Neural progenitor cell (in vitro differentiated cells): ENCODE measurements at regions not wholly inside any gene's neighbourhood (a gene's known extent, or its start where the extent isn't known, plus 50 kb on each side); places are given as distances from the start of the nearest gene placed in this dataset.

Source experiments
- DNase-seq: peaks from one replicate; pipeline ENCODE4 v3.0.0-alpha.2; 2016; ENCODE audit warnings: low spot score
- H2AFZ ChIP-seq: fragments of 200-600 bp; sonication (generic); replicated peaks from 2 replicates; pipeline ENCODE4 v1.6.1; 2016; ENCODE audit warnings: antibody characterized with exemption
- H3F3A ChIP-seq: fragments of 200-600 bp; sonication (generic); 2 replicates; pipeline ENCODE4 v1.6.1; 2016; ENCODE audit warnings: antibody characterized with exemption, low read depth
- H3K27ac ChIP-seq: fragments of 200-600 bp; sonication (generic); 2 replicates; pipeline ENCODE4 v1.5.1; 2016; ENCODE audit warnings: mild to moderate bottlenecking
- H3K27me3 ChIP-seq: fragments of 200-600 bp; sonication (generic); 2 replicates; pipeline ENCODE4 v1.6.1; 2016; ENCODE audit warnings: mild to moderate bottlenecking, moderate library complexity
- H3K36me3 ChIP-seq: fragments of 200-600 bp; sonication (generic); 2 replicates; pipeline ENCODE4 v1.5.1; 2016
- H3K4me1 ChIP-seq: fragments of 200-600 bp; sonication (generic); 2 replicates; pipeline ENCODE4 v1.6.1; 2016; ENCODE audit warnings: mixed run types
- H3K4me2 ChIP-seq: fragments of 200-600 bp; sonication (generic); 2 replicates; pipeline ENCODE4 v1.6.1; 2016
- H3K4me3 ChIP-seq: fragments of 200-600 bp; sonication (generic); 2 replicates; pipeline ENCODE4 v1.5.1; 2016
- H3K79me2 ChIP-seq: fragments of 200-600 bp; sonication (generic); 2 replicates; pipeline ENCODE4 v1.6.1; 2016; ENCODE audit warnings: low read depth
- H3K9ac ChIP-seq: fragments of 200-600 bp; sonication (generic); 2 replicates; pipeline ENCODE4 v1.6.1; 2016
- H3K9me3 ChIP-seq: fragments of 200-600 bp; sonication (generic); 2 replicates; pipeline ENCODE4 v1.5.1; 2016; ENCODE audit warnings: low read depth
- H4K20me1 ChIP-seq: fragments of 200-600 bp; sonication (generic); 2 replicates; pipeline ENCODE4 v1.6.1; 2016; ENCODE audit warnings: low read depth
- H3K27ac Mint-ChIP-seq: 3 replicates; pipeline ENCODE4 v1.8.0; 2021; ENCODE audit warnings: mixed read lengths
- H3K27me3 Mint-ChIP-seq: 2 replicates; pipeline ENCODE4 v1.8.0; 2022; ENCODE audit warnings: low read depth, mild to moderate bottlenecking, inconsistent platforms, moderate library complexity, mixed read lengths; ENCODE audit not compliant: insufficient read depth
- H3K36me3 Mint-ChIP-seq: 3 replicates; pipeline ENCODE4 v1.8.0; 2021; ENCODE audit warnings: mixed read lengths
- H3K4me1 Mint-ChIP-seq: 3 replicates; pipeline ENCODE4 v1.8.0; 2021; ENCODE audit warnings: mixed read lengths
- H3K4me3 Mint-ChIP-seq: 3 replicates; pipeline ENCODE4 v1.8.0; 2021; ENCODE audit warnings: mild to moderate bottlenecking, moderate library complexity, mixed read lengths
- H3K9me3 Mint-ChIP-seq: 3 replicates; pipeline ENCODE4 v1.8.0; 2020; ENCODE audit warnings: mixed read lengths
- EZH2 ChIP-seq: fragments of 200-600 bp; sonication (generic); IDR thresholded peaks from 2 replicates; pipeline ENCODE4 v1.6.1; 2017; ENCODE audit warnings: antibody characterized with exemption, mild to moderate bottlenecking, moderate library complexity
- EZH2phosphoT487 ChIP-seq: fragments of 200-600 bp; sonication (generic); IDR thresholded peaks from 2 replicates; pipeline ENCODE4 v1.6.1; 2017; ENCODE audit warnings: antibody characterized with exemption
- TF ChIP-seq, protein P1 (sequence below): fragments of 200-600 bp; sonication (generic); IDR thresholded peaks from 2 replicates; pipeline ENCODE4 v1.5.1; 2017; ENCODE audit warnings: antibody characterized with exemption, mild to moderate bottlenecking

- Histone ChIP-seq H3F3A (no peaks in the 10 kb centered on the region), H4K20me1 (no peaks in the 10 kb centered on the region), H3K4me3 (no peak overlapping the region), H3K4me1 (peaks cover 12% of the 10 kb centered on the region), H3K27ac (no peak overlapping the region), H3K36me3 (no peaks in the 10 kb centered on the region), H3K9ac (no peak overlapping the region), H3K79me2 (no peaks in the 10 kb centered on the region), H3K9me3 (no peaks in the 10 kb centered on the region), H3K4me2 (no peak overlapping the region), H2AFZ (no peak overlapping the region), H3K27me3 (no peaks in the 10 kb centered on the region)
- Mint-ChIP-seq H3K27ac (no peak overlapping the region), H3K4me1 (peaks cover 25% of the 10 kb centered on the region), H3K36me3 (no peaks in the 10 kb centered on the region), H3K9me3 (peaks cover 7% of the 10 kb centered on the region), H3K27me3 (peaks cover 2% of the 10 kb centered on the region), H3K4me3 (no peak overlapping the region)
- DNase-seq, result no peak
- TF ChIP-seq EZH2 (no peak), EZH2phosphoT487 (no peak)
- TF ChIP-seq, protein P1, sequence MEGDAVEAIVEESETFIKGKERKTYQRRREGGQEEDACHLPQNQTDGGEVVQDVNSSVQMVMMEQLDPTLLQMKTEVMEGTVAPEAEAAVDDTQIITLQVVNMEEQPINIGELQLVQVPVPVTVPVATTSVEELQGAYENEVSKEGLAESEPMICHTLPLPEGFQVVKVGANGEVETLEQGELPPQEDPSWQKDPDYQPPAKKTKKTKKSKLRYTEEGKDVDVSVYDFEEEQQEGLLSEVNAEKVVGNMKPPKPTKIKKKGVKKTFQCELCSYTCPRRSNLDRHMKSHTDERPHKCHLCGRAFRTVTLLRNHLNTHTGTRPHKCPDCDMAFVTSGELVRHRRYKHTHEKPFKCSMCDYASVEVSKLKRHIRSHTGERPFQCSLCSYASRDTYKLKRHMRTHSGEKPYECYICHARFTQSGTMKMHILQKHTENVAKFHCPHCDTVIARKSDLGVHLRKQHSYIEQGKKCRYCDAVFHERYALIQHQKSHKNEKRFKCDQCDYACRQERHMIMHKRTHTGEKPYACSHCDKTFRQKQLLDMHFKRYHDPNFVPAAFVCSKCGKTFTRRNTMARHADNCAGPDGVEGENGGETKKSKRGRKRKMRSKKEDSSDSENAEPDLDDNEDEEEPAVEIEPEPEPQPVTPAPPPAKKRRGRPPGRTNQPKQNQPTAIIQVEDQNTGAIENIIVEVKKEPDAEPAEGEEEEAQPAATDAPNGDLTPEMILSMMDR, result no peak
Measured at GRCh38 chr18:25881149-25881548, 209.3 kb downstream of the SS18 start.

- H3K4me1 ChIP-seq, result peaks cover 14% of the 10 kb centered on the region
- no peaks in the 10 kb centered on the region for H3K36me3 Mint-ChIP-seq
- H3K4me3 Mint-ChIP-seq, result no peak overlapping the region
- no peaks in the 10 kb centered on the region for H4K20me1 ChIP-seq
- peaks cover 32% of the 10 kb centered on the region for H3K4me1 Mint-ChIP-seq
- no peak for DNase-seq
- no peak overlapping the region for H3K9ac ChIP-seq
- H3K79me2 ChIP-seq, result no peaks in the 10 kb centered on the region
- no peak overlapping the region for H3K4me2 ChIP-seq
- no peak overlapping the region for H2AFZ ChIP-seq
- TF ChIP-seq EZH2 (no peak), EZH2phosphoT487 (no peak)
- H3K36me3 ChIP-seq, result no peaks in the 10 kb centered on the region
- no peaks in the 10 kb centered on the region for H3F3A ChIP-seq
- H3K9me3 ChIP-seq, result no peaks in the 10 kb centered on the region
- no peak overlapping the region for H3K27ac Mint-ChIP-seq
- H3K27me3 ChIP-seq, result no peaks in the 10 kb centered on the region
- H3K27me3 Mint-ChIP-seq, result peaks cover 5% of the 10 kb centered on the region
- no peak overlapping the region for H3K27ac ChIP-seq
- no peak overlapping the region for H3K4me3 ChIP-seq
- H3K9me3 Mint-ChIP-seq, result peaks cover 4% of the 10 kb centered on the region
Measured at GRCh38 chr18:25880441-25880840, 210.0 kb downstream of the SS18 start.

DNA sequence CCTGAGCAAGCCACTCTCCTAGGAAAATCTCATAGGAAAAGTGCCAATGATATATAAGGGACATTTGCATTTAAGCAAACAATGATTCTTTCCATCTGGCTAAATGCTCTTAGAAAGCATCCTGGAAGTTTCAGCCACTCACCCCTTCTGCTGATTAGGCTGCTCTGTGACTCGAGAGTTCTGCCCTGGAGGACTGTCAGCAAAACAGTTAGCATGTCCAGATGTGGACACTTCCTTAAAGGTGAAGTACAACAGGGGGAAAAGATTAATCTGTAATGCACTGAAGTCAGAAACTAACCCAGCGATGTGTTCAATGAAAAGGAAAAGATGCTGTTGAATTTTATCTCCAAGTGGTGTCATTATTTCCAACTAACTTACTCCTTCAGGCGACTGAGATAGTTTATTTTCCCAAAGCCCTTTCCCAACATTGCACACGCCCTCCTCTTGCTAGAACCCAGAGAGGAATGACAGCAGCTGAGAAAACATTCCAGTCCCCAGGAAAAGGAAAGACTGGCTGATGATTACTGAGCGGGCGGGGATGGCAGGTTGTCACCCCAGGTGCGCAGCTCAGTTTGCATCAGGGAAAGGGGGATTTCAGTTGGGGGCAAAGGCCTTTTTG, 214.0 kb downstream of the SS18 start:
- H3K4me1 ChIP-seq, result peaks cover 6% of the 10 kb centered on the region
- H3K9ac ChIP-seq, result no peak overlapping the region
- no peak overlapping the region for H2AFZ ChIP-seq
- no peaks in the 10 kb centered on the region for H3F3A ChIP-seq
- H3K27ac ChIP-seq, result no peak overlapping the region
- no peak overlapping the region for H3K4me2 ChIP-seq
- no peak overlapping the region for H3K27ac Mint-ChIP-seq
- TF ChIP-seq, protein P1, result no peak
- no peak for TF ChIP-seq EZH2
- TF ChIP-seq EZH2phosphoT487, result no peak
- DNase-seq, result no peak
- H3K36me3 Mint-ChIP-seq, result no peaks in the 10 kb centered on the region
- H4K20me1 ChIP-seq, result no peaks in the 10 kb centered on the region
- peaks cover 33% of the 10 kb centered on the region for H3K4me1 Mint-ChIP-seq
- peaks cover 3% of the 10 kb centered on the region for H3K27me3 Mint-ChIP-seq
- H3K36me3 ChIP-seq, result no peaks in the 10 kb centered on the region
- peaks cover 2% of the 10 kb centered on the region for H3K9me3 Mint-ChIP-seq
- H3K4me3 ChIP-seq, result no peak overlapping the region
- H3K9me3 ChIP-seq, result no peaks in the 10 kb centered on the region
- H3K79me2 ChIP-seq, result no peaks in the 10 kb centered on the region
- no peak overlapping the region for H3K4me3 Mint-ChIP-seq
- no peaks in the 10 kb centered on the region for H3K27me3 ChIP-seq

DNA sequence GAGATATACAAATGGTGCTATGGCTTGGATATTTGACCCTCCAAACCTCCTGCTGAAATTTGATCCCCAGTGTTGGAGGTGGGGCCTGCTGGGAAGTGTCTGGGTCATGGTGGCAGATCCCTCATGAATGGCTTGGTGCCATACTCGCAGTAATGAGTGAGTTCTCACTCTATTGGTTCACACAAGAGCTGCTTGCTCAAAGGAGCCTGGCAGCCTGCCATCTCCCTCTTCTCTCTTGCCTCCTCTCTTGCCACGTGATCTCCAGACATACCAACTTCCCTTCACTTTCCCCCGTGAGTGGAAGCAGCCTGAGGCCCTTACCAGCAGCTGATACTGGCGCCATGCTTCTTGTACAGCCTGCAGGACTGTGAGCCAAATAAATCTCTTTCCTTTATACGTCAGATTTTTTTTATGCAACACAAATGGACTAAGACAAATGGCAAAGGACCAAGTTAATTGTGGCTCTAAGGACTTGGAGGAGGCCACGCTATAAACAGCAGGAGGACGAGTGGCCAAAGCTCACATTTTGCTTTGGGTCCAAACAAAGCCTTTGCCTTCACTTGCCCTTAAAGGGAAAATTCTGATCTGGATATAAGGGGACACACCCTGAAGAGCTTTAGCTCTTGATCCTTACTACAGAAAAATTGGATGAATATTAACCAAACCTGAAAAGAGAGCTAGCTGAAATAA, 214.7 kb downstream of the SS18 start:
- Mint-ChIP-seq H3K9me3 (peaks cover 2% of the 10 kb centered on the region), H3K36me3 (no peaks in the 10 kb centered on the region), H3K27ac (no peak overlapping the region), H3K4me1 (peaks cover 34% of the 10 kb centered on the region), H3K27me3 (peaks cover 3% of the 10 kb centered on the region), H3K4me3 (no peak overlapping the region)
- Histone ChIP-seq H3K9me3 (no peaks in the 10 kb centered on the region), H3K36me3 (no peaks in the 10 kb centered on the region), H3K4me2 (no peak overlapping the region), H3K4me3 (no peak overlapping the region), H3K9ac (no peak overlapping the region), H4K20me1 (no peaks in the 10 kb centered on the region), H3K27me3 (no peaks in the 10 kb centered on the region), H3K27ac (no peak overlapping the region), H3F3A (no peaks in the 10 kb centered on the region), H3K4me1 (peaks cover 6% of the 10 kb centered on the region), H2AFZ (no peak overlapping the region), H3K79me2 (no peaks in the 10 kb centered on the region)
- DNase-seq, result no peak
- no peak for TF ChIP-seq EZH2phosphoT487
- no peak for TF ChIP-seq EZH2
- TF ChIP-seq, protein P1, result no peak
